ENCODE measurements at regions not wholly inside any gene's neighbourhood (a gene's known extent, or its start where the extent isn't known, plus 50 kb on each side); places are given as distances from the start of the nearest gene placed in this dataset.

DNA sequence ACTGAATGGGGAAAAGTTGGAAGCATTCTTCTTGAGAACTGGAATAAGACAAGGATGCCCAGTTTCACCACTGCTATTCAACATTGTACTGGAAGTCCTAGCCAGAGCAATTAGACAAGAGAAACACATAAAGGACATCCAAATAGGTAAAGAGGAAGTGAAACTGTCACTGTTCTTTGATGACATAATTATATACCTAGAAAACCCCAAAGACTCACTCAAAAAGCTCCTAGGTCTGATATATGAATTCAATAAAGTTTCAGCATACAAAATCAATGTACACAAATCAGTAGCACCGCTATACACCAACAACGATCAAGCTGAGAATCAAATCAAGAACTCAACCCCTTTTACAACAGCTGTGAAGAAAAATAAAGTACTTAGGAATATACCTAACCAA is 157.3 kb upstream of the DDHD1 start:
- Histone ChIP-seq H2BK12ac (ENCODE audit: low read depth, low read length) (no peak overlapping the region), H4K5ac (ENCODE audit: insufficient read length, low read depth, low read length) (no peak overlapping the region), H3K27me3 (replicated peaks in 1 of 4; ENCODE audit: control insufficient read depth in 3 of 4, extremely low read depth in 1 of 4, insufficient read depth in 3 of 4, low read length in 3 of 4) (no peaks in the 10 kb centered on the region), H2BK5ac (ENCODE audit: low read depth, low read length) (no peak overlapping the region), H3K4me1 (replicated peaks in 1 of 4; ENCODE audit: control insufficient read depth in 3 of 4, insufficient read depth in 4 of 4, low read length in 3 of 4) (no peaks in the 10 kb centered on the region), H3K79me1 (ENCODE audit: low read depth, low read length) (no peaks in the 10 kb centered on the region), H2BK15ac (ENCODE audit: low read length) (no peak overlapping the region), H3K23ac (ENCODE audit: insufficient read length) (no peak overlapping the region), H4K20me1 (replicated peaks in 1 of 2; ENCODE audit: control insufficient read depth in 1 of 2, insufficient read depth in 2 of 2, low read length in 2 of 2) (no peaks in the 10 kb centered on the region), H3K36me3 (ENCODE audit: control insufficient read depth in 2 of 4, insufficient read depth in 4 of 4, low read length in 3 of 4) (no peaks in the 10 kb centered on the region), H3K4me2 (ENCODE audit: insufficient read depth in 1 of 2, low read depth in 2 of 2, low read length in 2 of 2) (no peak overlapping the region), H4K8ac (ENCODE audit: extremely low read depth, insufficient read depth, low read length) (no peak overlapping the region), H3K56ac (replicated peaks; ENCODE audit: insufficient read length, low read depth, low read length) (no peak overlapping the region), H3K79me2 (ENCODE audit: control insufficient read depth in 1 of 2, insufficient read depth in 2 of 2, low read length in 2 of 2) (no peaks in the 10 kb centered on the region), H2AK5ac (ENCODE audit: low read depth, low read length) (no peak overlapping the region), H3K9me3 (ENCODE audit: insufficient read depth in 2 of 2, low read depth in 1 of 2, low read length in 1 of 2) (no peaks in the 10 kb centered on the region; a peak in 1 of 4 replicates), H3K4ac (replicated peaks; ENCODE audit: insufficient read length, low read depth, low read length) (no peak overlapping the region), H4K91ac (replicated peaks; ENCODE audit: insufficient read length, low read length) (no peak overlapping the region), H2BK120ac (replicated peaks; ENCODE audit: low read depth, low read length) (no peak overlapping the region), H2AFZ (ENCODE audit: low read length) (no peak overlapping the region), H3K9ac (replicated peaks in 1 of 4; ENCODE audit: extremely low read depth in 1 of 4, low read depth in 3 of 4, low read length in 3 of 4) (no peak overlapping the region), H3K4me3 (ENCODE audit: extremely low read depth in 1 of 4, insufficient read depth in 2 of 4, low read depth in 3 of 4, low read length in 4 of 4) (no peak overlapping the region), H3K27ac (ENCODE audit: low read depth, low read length) (no peak overlapping the region), H3K18ac (ENCODE audit: extremely low read depth, low read length) (no peak overlapping the region), H3K14ac (ENCODE audit: insufficient read length) (no peak overlapping the region), H3K23me2 (ENCODE audit: low read depth, low read length) (no peaks in the 10 kb centered on the region), H2BK20ac (ENCODE audit: low read length) (no peak overlapping the region)
- CTCF ChIA-PET (ENCODE audit: partially characterized antibody) = interaction anchor here (0.9 kb wide), 1 partner anchor 98 kb away, joined by 4 read pairs; no protein-coding TSS in a partner anchor
- 90% methylated on average over 2 of the region's 2 CpGs; no CpG with 5 or more reads in 1 of the 2 experiments for WGBS, 2 experiments (ENCODE audit: extremely low coverage in 1 of 2, insufficient coverage in 1 of 2, insufficient read length in 1 of 2, insufficient replicate concordance in 2 of 2, low coverage in 1 of 2, low lambda C conversion rate in 2 of 2, missing lambda C conversion rate in 1 of 2)
- no peak for DNase-seq (ENCODE audit: low read depth in 1 of 2, low spot score in 2 of 2)
- FAIRE-seq = no peak
- POLR2A ChIA-PET (ENCODE audit: partially characterized antibody) = no interaction called here
- TF ChIP-seq TAF1 (IDR thresholded peaks at IDR 0.05; ENCODE audit: low read depth, low read length) = no peak
- no peak for TF ChIP-seq SIX5 (IDR thresholded peaks at IDR 0.05; ENCODE audit: low read depth, low read length)

Data from H1 (cell line).